ENCODE measurements at regions not wholly inside any gene's neighbourhood (a gene's known extent, or its start where the extent isn't known, plus 50 kb on each side); places are given as distances from the start of the nearest gene placed in this dataset.

GRCh38 chr10:109200646-109201045 is 722.7 kb downstream of the XPNPEP1 start:
- Histone ChIP-seq H3K27ac (ENCODE audit: low read length) (no peak overlapping the region), H3K4me1 (ENCODE audit: control insufficient read depth, insufficient read depth, low read length) (no peaks in the 10 kb centered on the region), H3K36me3 (ENCODE audit: control insufficient read depth, insufficient read depth, low read length) (no peaks in the 10 kb centered on the region), H3K27me3 (ENCODE audit: control insufficient read depth, insufficient read depth, low read length) (no peaks in the 10 kb centered on the region), H3K4me3 (ENCODE audit: low read length) (no peak overlapping the region), H3K9me3 (ENCODE audit: control insufficient read depth, insufficient read depth, low read length) (no peaks in the 10 kb centered on the region)
- DNase-seq (ENCODE audit: low read depth, low spot score): no peak
- WGBS (ENCODE audit: insufficient coverage, insufficient read length): no CpG with 5 or more reads among the region's 2 CpGs

GRCh38 chr10:109191823-109192222 is 731.5 kb downstream of the XPNPEP1 start:
- Histone ChIP-seq H3K27me3 (ENCODE audit: control insufficient read depth, insufficient read depth, low read length) (no peaks in the 10 kb centered on the region), H3K9me3 (ENCODE audit: control insufficient read depth, insufficient read depth, low read length) (peaks cover 3% of the 10 kb centered on the region), H3K4me3 (ENCODE audit: low read length) (no peak overlapping the region), H3K36me3 (ENCODE audit: control insufficient read depth, insufficient read depth, low read length) (no peaks in the 10 kb centered on the region), H3K27ac (ENCODE audit: low read length) (no peak overlapping the region), H3K4me1 (ENCODE audit: control insufficient read depth, insufficient read depth, low read length) (no peaks in the 10 kb centered on the region)
- no peak for DNase-seq (ENCODE audit: low read depth, low spot score)
- no CpG with 5 or more reads among the region's 2 CpGs for WGBS (ENCODE audit: insufficient coverage, insufficient read length)

GRCh38 chr10:109191341-109191740 is 732.0 kb downstream of the XPNPEP1 start:
- no peak for DNase-seq (ENCODE audit: low read depth, low spot score)
- WGBS (ENCODE audit: insufficient coverage, insufficient read length): no CpG with 5 or more reads among the region's 5 CpGs
- Histone ChIP-seq H3K9me3 (ENCODE audit: control insufficient read depth, insufficient read depth, low read length) (peaks cover 3% of the 10 kb centered on the region), H3K27me3 (ENCODE audit: control insufficient read depth, insufficient read depth, low read length) (no peaks in the 10 kb centered on the region), H3K36me3 (ENCODE audit: control insufficient read depth, insufficient read depth, low read length) (no peaks in the 10 kb centered on the region), H3K4me1 (ENCODE audit: control insufficient read depth, insufficient read depth, low read length) (no peaks in the 10 kb centered on the region), H3K27ac (ENCODE audit: low read length) (no peak overlapping the region), H3K4me3 (ENCODE audit: low read length) (no peak overlapping the region)

- Histone ChIP-seq H3K27ac (ENCODE audit: low read length) (no peak overlapping the region), H3K4me3 (ENCODE audit: low read length) (no peak overlapping the region), H3K9me3 (ENCODE audit: control insufficient read depth, insufficient read depth, low read length) (peaks cover 2% of the 10 kb centered on the region), H3K36me3 (ENCODE audit: control insufficient read depth, insufficient read depth, low read length) (no peaks in the 10 kb centered on the region), H3K27me3 (ENCODE audit: control insufficient read depth, insufficient read depth, low read length) (no peaks in the 10 kb centered on the region), H3K4me1 (ENCODE audit: control insufficient read depth, insufficient read depth, low read length) (no peaks in the 10 kb centered on the region)
- DNase-seq (ENCODE audit: low read depth, low spot score): no peak
- WGBS (ENCODE audit: insufficient coverage, insufficient read length): no CpG with 5 or more reads among the region's 2 CpGs
Measured at GRCh38 chr10:109187677-109188076, 735.6 kb downstream of the XPNPEP1 start.

GRCh38 chr10:109183366-109183765 is 739.9 kb downstream of the XPNPEP1 start:
- H3K4me1 ChIP-seq (ENCODE audit: control insufficient read depth, insufficient read depth, low read length): no peaks in the 10 kb centered on the region
- DNase-seq (ENCODE audit: low read depth, low spot score): no peak
- H3K4me3 ChIP-seq (ENCODE audit: low read length): no peak overlapping the region
- no peaks in the 10 kb centered on the region for H3K36me3 ChIP-seq (ENCODE audit: control insufficient read depth, insufficient read depth, low read length)
- no peaks in the 10 kb centered on the region for H3K27me3 ChIP-seq (ENCODE audit: control insufficient read depth, insufficient read depth, low read length)
- H3K27ac ChIP-seq (ENCODE audit: low read length): no peak overlapping the region
- no peaks in the 10 kb centered on the region; the same call in 1 of the 2 replicates for H3K9me3 ChIP-seq (ENCODE audit: control insufficient read depth, insufficient read depth, low read length)

- WGBS (ENCODE audit: insufficient coverage, insufficient read length): no CpG with 5 or more reads among the region's 1 CpG
- no peaks in the 10 kb centered on the region for H3K36me3 ChIP-seq (ENCODE audit: control insufficient read depth, insufficient read depth, low read length)
- no peak overlapping the region for H3K4me3 ChIP-seq (ENCODE audit: low read length)
- H3K27me3 ChIP-seq (ENCODE audit: control insufficient read depth, insufficient read depth, low read length): no peaks in the 10 kb centered on the region
- H3K9me3 ChIP-seq (ENCODE audit: control insufficient read depth, insufficient read depth, low read length): no peaks in the 10 kb centered on the region
- H3K4me1 ChIP-seq (ENCODE audit: control insufficient read depth, insufficient read depth, low read length): no peaks in the 10 kb centered on the region
- no peak overlapping the region for H3K27ac ChIP-seq (ENCODE audit: low read length)
- no peak for DNase-seq (ENCODE audit: low read depth, low spot score)
Measured at GRCh38 chr10:109178591-109178990, 744.7 kb downstream of the XPNPEP1 start.

- Histone ChIP-seq H3K9me3 (ENCODE audit: control insufficient read depth, insufficient read depth, low read length) (no peaks in the 10 kb centered on the region), H3K27ac (ENCODE audit: low read length) (no peak overlapping the region), H3K27me3 (ENCODE audit: control insufficient read depth, insufficient read depth, low read length) (no peaks in the 10 kb centered on the region), H3K36me3 (ENCODE audit: control insufficient read depth, insufficient read depth, low read length) (no peaks in the 10 kb centered on the region), H3K4me3 (ENCODE audit: low read length) (no peak overlapping the region), H3K4me1 (ENCODE audit: control insufficient read depth, insufficient read depth, low read length) (no peaks in the 10 kb centered on the region)
- DNase-seq (ENCODE audit: low read depth, low spot score): no peak
- WGBS (ENCODE audit: insufficient coverage, insufficient read length): no CpG with 5 or more reads among the region's 2 CpGs
Measured at GRCh38 chr10:109174526-109174925, 748.8 kb downstream of the XPNPEP1 start.

GRCh38 chr10:109173937-109174336 is 749.4 kb downstream of the XPNPEP1 start:
- WGBS (ENCODE audit: insufficient coverage, insufficient read length): no CpG with 5 or more reads among the region's 2 CpGs
- DNase-seq (ENCODE audit: low read depth, low spot score): no peak
- no peaks in the 10 kb centered on the region for H3K27me3 ChIP-seq (ENCODE audit: control insufficient read depth, insufficient read depth, low read length)
- no peaks in the 10 kb centered on the region for H3K36me3 ChIP-seq (ENCODE audit: control insufficient read depth, insufficient read depth, low read length)
- H3K4me3 ChIP-seq (ENCODE audit: low read length): no peak overlapping the region
- H3K27ac ChIP-seq (ENCODE audit: low read length): no peak overlapping the region
- H3K9me3 ChIP-seq (ENCODE audit: control insufficient read depth, insufficient read depth, low read length): no peaks in the 10 kb centered on the region
- no peaks in the 10 kb centered on the region for H3K4me1 ChIP-seq (ENCODE audit: control insufficient read depth, insufficient read depth, low read length)

- H3K36me3 ChIP-seq (ENCODE audit: control insufficient read depth, insufficient read depth, low read length): no peaks in the 10 kb centered on the region
- no peaks in the 10 kb centered on the region for H3K27me3 ChIP-seq (ENCODE audit: control insufficient read depth, insufficient read depth, low read length)
- no peak overlapping the region for H3K4me3 ChIP-seq (ENCODE audit: low read length)
- H3K4me1 ChIP-seq (ENCODE audit: control insufficient read depth, insufficient read depth, low read length): no peaks in the 10 kb centered on the region
- DNase-seq (ENCODE audit: low read depth, low spot score): no peak
- no CpG with 5 or more reads among the region's 2 CpGs for WGBS (ENCODE audit: insufficient coverage, insufficient read length)
- H3K9me3 ChIP-seq (ENCODE audit: control insufficient read depth, insufficient read depth, low read length): no peaks in the 10 kb centered on the region
- H3K27ac ChIP-seq (ENCODE audit: low read length): no peak overlapping the region
Measured at GRCh38 chr10:109173121-109173520, 750.2 kb downstream of the XPNPEP1 start.

GRCh38 chr10:109166935-109167334 is 756.4 kb downstream of the XPNPEP1 start:
- no peak overlapping the region for H3K4me3 ChIP-seq (ENCODE audit: low read length)
- H3K36me3 ChIP-seq (ENCODE audit: control insufficient read depth, insufficient read depth, low read length): no peaks in the 10 kb centered on the region
- H3K27me3 ChIP-seq (ENCODE audit: control insufficient read depth, insufficient read depth, low read length): no peaks in the 10 kb centered on the region
- H3K4me1 ChIP-seq (ENCODE audit: control insufficient read depth, insufficient read depth, low read length): no peaks in the 10 kb centered on the region
- no peak for DNase-seq (ENCODE audit: low read depth, low spot score)
- no peaks in the 10 kb centered on the region for H3K9me3 ChIP-seq (ENCODE audit: control insufficient read depth, insufficient read depth, low read length)
- no peak overlapping the region for H3K27ac ChIP-seq (ENCODE audit: low read length)

- Histone ChIP-seq H3K4me1 (ENCODE audit: control insufficient read depth, insufficient read depth, low read length) (no peaks in the 10 kb centered on the region), H3K4me3 (ENCODE audit: low read length) (no peak overlapping the region), H3K36me3 (ENCODE audit: control insufficient read depth, insufficient read depth, low read length) (no peaks in the 10 kb centered on the region), H3K27me3 (ENCODE audit: control insufficient read depth, insufficient read depth, low read length) (no peaks in the 10 kb centered on the region), H3K9me3 (ENCODE audit: control insufficient read depth, insufficient read depth, low read length) (no peaks in the 10 kb centered on the region; the same call in 1 of the 2 replicates), H3K27ac (ENCODE audit: low read length) (no peak overlapping the region)
- no CpG with 5 or more reads among the region's 4 CpGs for WGBS (ENCODE audit: insufficient coverage, insufficient read length)
- DNase-seq (ENCODE audit: low read depth, low spot score): no peak
Measured at GRCh38 chr10:109159351-109159750, 764.0 kb downstream of the XPNPEP1 start.
